ENCODE measurements at regions not wholly inside any gene's neighbourhood (a gene's known extent, or its start where the extent isn't known, plus 50 kb on each side); places are given as distances from the start of the nearest gene placed in this dataset.

DNA sequence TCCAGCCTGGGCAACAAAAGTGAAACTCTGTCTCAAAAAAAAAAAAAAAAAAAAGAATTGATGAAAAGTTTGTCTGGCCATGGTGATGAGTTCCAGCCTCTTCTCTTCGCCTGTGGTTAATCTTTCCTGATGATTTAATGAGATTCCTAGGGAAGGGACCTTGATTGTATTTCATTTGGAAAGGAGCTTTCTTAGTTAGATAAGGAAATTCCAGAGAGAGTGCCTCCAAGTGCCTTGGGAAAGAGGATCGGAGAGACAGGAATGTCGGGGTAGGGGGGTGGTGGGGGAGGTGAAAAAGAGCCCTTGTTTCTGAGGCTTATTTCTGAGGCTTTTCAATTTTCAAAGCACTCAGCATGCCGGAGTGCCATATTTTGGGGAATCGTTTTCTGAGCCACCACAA is 93.2 kb upstream of the SIAH1 start:
- ATAC-seq (no peak), DNase-seq (no peak)
- TF ChIP-seq CTCF (IDR thresholded peaks at IDR 0.05) (no peak), POLR2A (IDR thresholded peaks at IDR 0.05) (no peak)
- H3K4me1 ChIP-seq = peaks cover 0 to 8% (median 3%) of the 10 kb centered on the region in 4 donors
- H3K27me3 ChIP-seq = no peaks in the 10 kb centered on the region
- H3K4me3 ChIP-seq = no peak overlapping the region
- WGBS (ENCODE audit: insufficient coverage, low coverage, low lambda C conversion rate, missing lambda C conversion rate) = 76% methylated on average over 4 of the region's 5 CpGs
- no peaks in the 10 kb centered on the region for H3K9me3 ChIP-seq
- intact Hi-C loops (cut with DNase I) = no loop called here
- H3K27ac ChIP-seq = no peak overlapping the region
- H3K36me3 ChIP-seq = no peaks in the 10 kb centered on the region

DNA sequence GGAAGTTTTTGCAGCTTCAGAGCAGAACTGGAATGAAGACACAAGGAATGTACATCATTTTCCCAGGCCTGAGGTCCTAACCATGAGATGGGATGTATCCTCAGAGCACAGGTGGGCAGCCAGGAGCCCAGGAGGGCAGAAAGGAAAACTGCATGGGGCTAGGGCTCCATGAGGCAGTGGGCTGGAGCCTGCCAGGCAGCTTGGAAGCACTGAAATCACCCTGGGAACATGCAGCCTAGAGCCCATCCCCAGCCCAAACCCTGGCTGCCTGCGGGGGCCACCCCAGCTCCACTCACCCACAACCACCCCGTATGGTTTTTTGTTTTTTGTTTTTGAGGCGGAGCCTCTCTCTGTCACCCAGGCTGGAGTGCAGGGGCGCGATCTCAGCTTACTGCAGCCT is 86.2 kb upstream of the SIAH1 start:
- H3K27ac ChIP-seq = no peak overlapping the region
- H3K4me1 ChIP-seq = no peaks in the 10 kb centered on the region
- TF ChIP-seq POLR2A (IDR thresholded peaks at IDR 0.05) (no peak), CTCF (IDR thresholded peaks at IDR 0.05) (no peak)
- DNase-seq (no peak), ATAC-seq (no peak)
- intact Hi-C loops (cut with DNase I) = no loop called here
- H3K4me3 ChIP-seq = no peak overlapping the region
- no peaks in the 10 kb centered on the region for H3K27me3 ChIP-seq
- H3K9me3 ChIP-seq = no peaks in the 10 kb centered on the region
- H3K36me3 ChIP-seq = no peaks in the 10 kb centered on the region
- WGBS (ENCODE audit: insufficient coverage, low coverage, low lambda C conversion rate, missing lambda C conversion rate) = no CpG with 5 or more reads among the region's 5 CpGs

DNA sequence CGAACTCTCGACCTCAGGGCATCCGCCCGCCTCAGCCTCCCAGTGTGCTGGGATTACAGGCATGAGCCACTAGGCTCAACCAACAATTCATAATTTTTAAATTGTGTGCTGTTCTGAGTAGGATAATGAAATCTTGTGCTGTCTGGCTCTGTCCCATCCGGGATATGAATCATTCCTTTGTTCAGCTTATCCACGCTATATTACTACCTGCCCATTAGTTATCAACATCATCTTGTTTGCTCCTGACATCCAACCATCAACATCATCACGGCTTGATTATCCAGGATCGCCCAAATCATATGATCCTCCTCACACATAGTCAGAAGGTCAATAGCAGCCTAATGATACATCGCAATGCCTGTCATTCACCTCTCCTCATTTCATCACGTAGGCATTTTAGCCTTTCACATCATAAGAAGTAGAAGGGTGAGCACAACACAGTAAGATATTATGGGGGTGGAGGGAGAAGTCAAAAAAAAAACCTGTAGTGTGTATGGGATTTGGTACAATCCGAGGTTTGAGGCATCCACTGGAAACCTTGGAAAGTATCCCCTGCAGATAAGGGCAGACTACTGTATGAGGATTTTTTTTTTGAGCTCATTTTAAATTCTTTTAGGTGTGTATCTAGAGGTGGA is 77.0 kb upstream of the SIAH1 start:
- Histone ChIP-seq H3K27me3 (no peaks in the 10 kb centered on the region), H3K27ac (no peak overlapping the region), H3K4me3 (no peak overlapping the region), H3K9me3 (no peaks in the 10 kb centered on the region), H3K36me3 (no peaks in the 10 kb centered on the region), H3K4me1 (no peaks in the 10 kb centered on the region)
- 88% methylated on average over 10 of the region's 11 CpGs for WGBS (ENCODE audit: insufficient coverage, low coverage, low lambda C conversion rate, missing lambda C conversion rate)
- ATAC-seq (no peak), DNase-seq (no peak)
- no peak for TF ChIP-seq CTCF (IDR thresholded peaks at IDR 0.05)
- no peak for TF ChIP-seq POLR2A (IDR thresholded peaks at IDR 0.05)
- intact Hi-C loops (cut with DNase I) = no loop called here

DNA sequence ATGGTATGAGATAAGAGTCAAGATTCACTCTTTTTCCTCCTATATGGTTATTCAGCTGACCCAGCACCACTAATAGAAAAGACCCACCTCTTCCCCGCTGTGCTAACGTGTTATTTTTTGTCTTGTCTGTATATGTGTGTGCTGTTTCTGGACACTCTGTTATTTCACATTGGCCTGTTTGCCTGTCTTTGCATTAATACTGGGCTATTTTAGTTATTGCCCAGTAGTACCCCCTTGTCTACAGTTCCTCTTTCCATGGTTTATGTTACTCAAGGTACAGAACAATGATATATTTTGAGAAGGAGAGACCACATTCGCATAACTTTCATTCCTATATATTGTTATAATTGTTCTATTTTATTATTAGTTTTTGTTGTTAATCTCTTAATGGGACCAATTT is 74.0 kb upstream of the SIAH1 start:
- Histone ChIP-seq H3K27ac (no peak overlapping the region), H3K4me1 (no peaks in the 10 kb centered on the region), H3K27me3 (no peaks in the 10 kb centered on the region), H3K36me3 (no peaks in the 10 kb centered on the region), H3K9me3 (no peaks in the 10 kb centered on the region), H3K4me3 (no peak overlapping the region)
- peak in 2 of 4 donors; percentile 42 to 49 for ATAC-seq
- no peak for TF ChIP-seq POLR2A (IDR thresholded peaks at IDR 0.05)
- no peak for TF ChIP-seq CTCF (IDR thresholded peaks at IDR 0.05)
- intact Hi-C loops (cut with DNase I) = no loop called here
- WGBS (ENCODE audit: insufficient coverage, low coverage, low lambda C conversion rate, missing lambda C conversion rate) = 84% methylated on average over 3 of the region's 3 CpGs
- DNase-seq = no peak

DNA sequence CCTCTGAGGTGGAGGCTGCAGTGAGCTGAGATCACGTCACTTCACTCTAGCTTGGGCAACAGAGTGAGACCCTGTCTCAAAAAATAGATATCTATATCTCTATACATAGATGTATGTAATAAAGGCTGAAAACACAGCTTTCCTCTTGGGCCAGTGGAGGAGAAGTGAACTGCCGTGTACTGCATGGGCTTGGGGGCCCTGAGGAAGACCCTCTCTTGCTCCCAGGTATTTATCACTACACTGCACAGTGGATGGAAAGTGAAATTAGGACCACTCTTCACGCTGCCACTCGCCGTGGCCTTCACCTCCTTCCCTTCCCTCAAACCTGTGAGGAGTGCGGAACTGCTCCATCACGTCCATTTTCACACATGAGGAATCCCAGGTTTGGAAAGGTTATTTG is 68.8 kb upstream of the SIAH1 start:
- 93% methylated on average over 5 of the region's 7 CpGs for WGBS (ENCODE audit: insufficient coverage, low coverage, low lambda C conversion rate, missing lambda C conversion rate)

More for the DNA sequence above, 68.8 kb upstream of the SIAH1 start:
- DNase-seq = no peak
- Histone ChIP-seq H3K27ac (no peak overlapping the region), H3K4me3 (no peak overlapping the region), H3K36me3 (no peaks in the 10 kb centered on the region), H3K9me3 (no peaks in the 10 kb centered on the region), H3K4me1 (no peaks in the 10 kb centered on the region), H3K27me3 (no peaks in the 10 kb centered on the region)
- no peak for ATAC-seq
- TF ChIP-seq POLR2A (IDR thresholded peaks at IDR 0.05) = no peak
- TF ChIP-seq CTCF (IDR thresholded peaks at IDR 0.05) = no peak
- intact Hi-C loops (cut with DNase I) = no loop called here
